ENCODE measurements at regions not wholly inside any gene's neighbourhood (a gene's known extent, or its start where the extent isn't known, plus 50 kb on each side); places are given as distances from the start of the nearest gene placed in this dataset.

DNA sequence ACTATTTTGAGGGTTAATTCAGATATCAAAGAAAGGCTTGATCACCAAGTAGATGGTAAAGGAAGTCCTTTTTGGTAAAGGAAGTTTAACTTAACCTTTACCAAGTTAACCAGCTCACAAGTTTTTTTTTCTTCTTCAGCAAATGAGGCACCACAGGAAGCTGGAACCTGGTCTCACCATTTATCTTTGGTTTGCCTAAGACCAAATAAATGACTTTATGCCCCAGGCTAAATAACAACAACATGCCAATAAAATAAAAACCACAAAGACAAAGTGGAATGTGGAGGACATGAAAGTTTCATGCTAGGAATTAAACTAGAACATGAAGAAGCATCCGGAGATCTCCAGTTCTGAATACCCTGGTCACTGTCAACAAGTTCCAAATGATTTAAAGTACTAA is 116.8 kb upstream of the PRICKLE1 start:
- TF ChIP-seq, protein P1, sequence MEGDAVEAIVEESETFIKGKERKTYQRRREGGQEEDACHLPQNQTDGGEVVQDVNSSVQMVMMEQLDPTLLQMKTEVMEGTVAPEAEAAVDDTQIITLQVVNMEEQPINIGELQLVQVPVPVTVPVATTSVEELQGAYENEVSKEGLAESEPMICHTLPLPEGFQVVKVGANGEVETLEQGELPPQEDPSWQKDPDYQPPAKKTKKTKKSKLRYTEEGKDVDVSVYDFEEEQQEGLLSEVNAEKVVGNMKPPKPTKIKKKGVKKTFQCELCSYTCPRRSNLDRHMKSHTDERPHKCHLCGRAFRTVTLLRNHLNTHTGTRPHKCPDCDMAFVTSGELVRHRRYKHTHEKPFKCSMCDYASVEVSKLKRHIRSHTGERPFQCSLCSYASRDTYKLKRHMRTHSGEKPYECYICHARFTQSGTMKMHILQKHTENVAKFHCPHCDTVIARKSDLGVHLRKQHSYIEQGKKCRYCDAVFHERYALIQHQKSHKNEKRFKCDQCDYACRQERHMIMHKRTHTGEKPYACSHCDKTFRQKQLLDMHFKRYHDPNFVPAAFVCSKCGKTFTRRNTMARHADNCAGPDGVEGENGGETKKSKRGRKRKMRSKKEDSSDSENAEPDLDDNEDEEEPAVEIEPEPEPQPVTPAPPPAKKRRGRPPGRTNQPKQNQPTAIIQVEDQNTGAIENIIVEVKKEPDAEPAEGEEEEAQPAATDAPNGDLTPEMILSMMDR (conservative IDR thresholded peaks at IDR 0.05; ENCODE audit: low read depth, low read length): no peak
- TF ChIP-seq EZH2 (IDR thresholded peaks at IDR 0.05; ENCODE audit: low read length, unreplicated experiment) (no peak), EZH2phosphoT487 (IDR thresholded peaks at IDR 0.05; ENCODE audit: borderline replicate concordance, low read length) (no peak)

Measured in PC-3 (cell line).